HEK293 (cell line): ENCODE measurements at regions not wholly inside any gene's neighbourhood (a gene's known extent, or its start where the extent isn't known, plus 50 kb on each side); places are given as distances from the start of the nearest gene placed in this dataset.

Experiments
- CTCF ChIA-PET: fragments of 350-600 bp; formaldehyde crosslinking; extraction: SDS; loops from one replicate; lab custom pipeline; 2021; ENCODE audit warnings: antibody characterized with exemption; lab: Yijun Ruan, JAX
- POLR2A ChIA-PET: fragments of 300-600 bp; formaldehyde crosslinking; extraction: SDS; loops from one replicate; lab custom pipeline; 2020; ENCODE audit warnings: antibody characterized with exemption, inconsistent platforms; lab: Yijun Ruan, JAX
- H3K27ac ChIP-seq: fragments of 200-500 bp; sonication (Bioruptor generic); 2 replicates; pipeline ENCODE4 v1.5.1; 2014; ENCODE audit warnings: low read depth, low read length, control low read depth, inconsistent platforms; ENCODE audit errors: extremely low read depth
- H3K36me3 ChIP-seq, 2 experiments: fragments of 200-500 bp in 1 of 2; sonication (Bioruptor generic) in 1 of 2; 1 replicate in 1 of 2; 2 replicates in 1 of 2; pipeline ENCODE4 v1.5.1; 2014 to 2017; ENCODE audit warnings: inconsistent platforms in 2 of 2, low read length in 2 of 2; ENCODE audit not compliant: control insufficient read depth in 2 of 2, insufficient read depth in 1 of 2
- H3K4me1 ChIP-seq: fragments of 200-500 bp; sonication (Bioruptor generic); 2 replicates; pipeline ENCODE4 v1.5.1; 2014; ENCODE audit warnings: mild to moderate bottlenecking, low read length, inconsistent platforms; ENCODE audit not compliant: control insufficient read depth, insufficient read depth
- H3K4me3 ChIP-seq: 2 replicates; pipeline ENCODE4 v1.5.1; 2011; ENCODE audit warnings: low read depth, mild to moderate bottlenecking, control low read depth, low read length, moderate library complexity
- H3K9me3 ChIP-seq: fragments of 200-500 bp; sonication (Bioruptor generic); 2 replicates; pipeline ENCODE4 v1.5.1; 2014; ENCODE audit warnings: low read depth, low read length, inconsistent platforms; ENCODE audit not compliant: control insufficient read depth, insufficient read depth
- FEZF1 ChIP-seq: fragments of 450-650 bp; formaldehyde crosslinking; IDR thresholded peaks from 2 replicates; pipeline ENCODE4 v1.5.1; 2016; ENCODE audit warnings: missing biosample characterization, missing genetic modification characterization
- KLF10 ChIP-seq: fragments of 450-650 bp; IDR thresholded peaks from 2 replicates; pipeline ENCODE4 v1.5.1; 2018; ENCODE audit warnings: missing biosample characterization, mild to moderate bottlenecking, missing genetic modification characterization
- OVOL3 ChIP-seq: fragments of 450-650 bp; formaldehyde crosslinking; IDR thresholded peaks from 2 replicates; pipeline ENCODE4 v1.5.1; 2016; ENCODE audit warnings: missing biosample characterization, missing genetic modification characterization
- PRDM1 ChIP-seq: fragments of 450-650 bp; formaldehyde crosslinking; IDR thresholded peaks from 2 replicates; pipeline ENCODE4; 2016; ENCODE audit warnings: missing biosample characterization, missing genetic modification characterization
- SETDB1 ChIP-seq: IDR thresholded peaks from one replicate; pipeline ENCODE4 v1.6.1; 2017; ENCODE audit warnings: mild to moderate bottlenecking, low read length, moderate library complexity, mixed read lengths; ENCODE audit not compliant: insufficient read length
- SP3 ChIP-seq: fragments of 450-650 bp; formaldehyde crosslinking; IDR thresholded peaks from 2 replicates; pipeline ENCODE4 v1.5.1; 2016; ENCODE audit warnings: missing biosample characterization, missing genetic modification characterization
- SP7 ChIP-seq: fragments of 450-650 bp; formaldehyde crosslinking; IDR thresholded peaks from 2 replicates; pipeline ENCODE4 v1.5.1; 2016; ENCODE audit warnings: missing biosample characterization, missing genetic modification characterization
- TRIM28 ChIP-seq: IDR thresholded peaks from 2 replicates; pipeline ENCODE4 v1.6.1; 2011; ENCODE audit warnings: low read length, control low read depth, borderline replicate concordance
- YY1 ChIP-seq: fragments of 450-650 bp; formaldehyde crosslinking; IDR thresholded peaks from 2 replicates; pipeline ENCODE4 v1.5.1; 2018; ENCODE audit warnings: missing biosample characterization, missing genetic modification characterization
- ZBTB17 ChIP-seq: fragments of 450-650 bp; formaldehyde crosslinking; IDR thresholded peaks from 2 replicates; pipeline ENCODE4 v1.5.1; 2016; ENCODE audit warnings: missing biosample characterization, missing genetic modification characterization
- ZBTB7A ChIP-seq: fragments of 450-650 bp; formaldehyde crosslinking; IDR thresholded peaks from 2 replicates; pipeline ENCODE4 v1.5.1; 2016; ENCODE audit warnings: low read depth, missing biosample characterization, missing genetic modification characterization
- ZFP37 ChIP-seq: fragments of 450-650 bp; formaldehyde crosslinking; IDR thresholded peaks from 2 replicates; pipeline ENCODE4 v1.5.1; 2016; ENCODE audit warnings: missing biosample characterization, missing genetic modification characterization
- ZFP41 ChIP-seq: fragments of 450-650 bp; formaldehyde crosslinking; IDR thresholded peaks from 2 replicates; pipeline ENCODE4 v1.5.1; 2016; ENCODE audit warnings: missing biosample characterization, missing genetic modification characterization, borderline replicate concordance
- ZNF112 ChIP-seq: fragments of 450-650 bp; formaldehyde crosslinking; IDR thresholded peaks from 2 replicates; pipeline ENCODE4 v1.5.0; 2017; ENCODE audit warnings: missing biosample characterization, missing genetic modification characterization
- ZNF366 ChIP-seq: fragments of 450-650 bp; formaldehyde crosslinking; conservative IDR thresholded peaks from 2 replicates; pipeline ENCODE4 v1.5.1; 2016; ENCODE audit warnings: missing biosample characterization, missing genetic modification characterization
- ZNF433 ChIP-seq: fragments of 450-650 bp; formaldehyde crosslinking; IDR thresholded peaks from 2 replicates; pipeline ENCODE4 v1.5.1; 2016; ENCODE audit warnings: missing biosample characterization, missing genetic modification characterization, low read depth
- ZNF473 ChIP-seq: fragments of 450-650 bp; formaldehyde crosslinking; IDR thresholded peaks from 2 replicates; pipeline ENCODE4 v1.5.1; 2017; ENCODE audit warnings: missing biosample characterization, missing genetic modification characterization
- ZNF510 ChIP-seq: fragments of 450-650 bp; formaldehyde crosslinking; IDR thresholded peaks from 2 replicates; pipeline ENCODE4 v1.5.1; 2018; ENCODE audit warnings: mild to moderate bottlenecking, missing genetic modification characterization, missing biosample characterization; ENCODE audit not compliant: insufficient replicate concordance
- ZNF776 ChIP-seq: fragments of 450-650 bp; formaldehyde crosslinking; IDR thresholded peaks from 2 replicates; pipeline ENCODE4 v1.5.0; 2017; ENCODE audit warnings: missing biosample characterization, missing genetic modification characterization, borderline replicate concordance
- ZSCAN16 ChIP-seq: fragments of 450-650 bp; formaldehyde crosslinking; IDR thresholded peaks from 2 replicates; pipeline ENCODE4 v1.5.1; 2016; ENCODE audit warnings: missing biosample characterization, missing genetic modification characterization
- ZSCAN23 ChIP-seq: fragments of 450-650 bp; formaldehyde crosslinking; IDR thresholded peaks from 2 replicates; pipeline ENCODE4 v1.5.1; 2016; ENCODE audit warnings: missing biosample characterization, missing genetic modification characterization
- TF ChIP-seq, protein P1 (sequence below): fragments of 450-650 bp; formaldehyde crosslinking; IDR thresholded peaks from 2 replicates; pipeline ENCODE4 v1.5.1; 2016; ENCODE audit warnings: missing biosample characterization, missing genetic modification characterization
- TF ChIP-seq, protein P2 (sequence below): fragments of 450-650 bp; formaldehyde crosslinking; IDR thresholded peaks from 2 replicates; pipeline ENCODE4 v1.5.1; 2016; ENCODE audit warnings: missing biosample characterization, missing genetic modification characterization
- TF ChIP-seq, protein P3 (sequence below): fragments of 450-650 bp; formaldehyde crosslinking; IDR thresholded peaks from 2 replicates; pipeline ENCODE4 v1.5.1; 2016; ENCODE audit warnings: missing biosample characterization, missing genetic modification characterization
- TF ChIP-seq, protein P4 (sequence below): fragments of 450-650 bp; formaldehyde crosslinking; IDR thresholded peaks from 2 replicates; pipeline ENCODE4 v1.5.1; 2016; ENCODE audit warnings: missing biosample characterization, missing genetic modification characterization

DNA sequence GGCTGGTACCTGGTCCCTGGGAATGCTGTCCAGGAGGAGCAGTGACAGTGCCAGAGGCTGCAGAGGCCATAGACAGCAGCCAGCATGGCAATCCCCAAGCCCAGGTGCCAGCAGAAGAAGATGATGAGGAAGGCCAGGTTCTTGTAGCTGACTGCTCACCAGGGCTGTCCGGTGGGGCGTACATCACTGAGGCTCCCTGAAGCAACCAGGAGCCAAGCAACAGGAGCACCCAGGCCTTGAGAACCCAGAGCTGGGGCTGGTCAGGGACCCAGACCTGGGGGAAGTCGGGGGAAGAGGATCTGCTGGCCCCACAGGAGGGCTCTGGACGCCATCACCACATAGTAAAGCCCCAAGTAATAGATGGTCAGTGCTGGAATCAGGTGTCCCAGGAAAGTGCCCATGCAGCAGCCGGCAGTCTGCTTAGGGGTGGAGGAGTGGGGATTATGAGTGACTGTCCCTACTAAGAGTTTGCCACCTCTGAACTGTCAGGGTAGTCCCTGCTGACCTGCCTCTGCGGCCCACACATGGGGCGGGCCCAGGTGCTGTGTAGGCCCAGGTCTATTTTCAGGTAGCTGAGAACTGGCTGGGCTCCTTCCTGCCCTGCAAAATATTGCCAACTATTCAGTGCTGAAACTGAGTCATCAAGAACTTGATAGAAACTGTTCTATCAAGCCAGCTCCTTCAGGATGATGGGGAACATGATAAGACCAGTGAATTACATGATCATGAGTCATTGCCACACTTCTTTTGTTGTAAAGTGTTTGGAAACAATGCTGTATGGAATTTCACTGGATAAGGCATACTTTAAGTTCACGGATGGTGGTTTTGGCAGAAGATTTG is 68.7 kb downstream of the CHRD start (continued):
- TF ChIP-seq, protein P1, sequence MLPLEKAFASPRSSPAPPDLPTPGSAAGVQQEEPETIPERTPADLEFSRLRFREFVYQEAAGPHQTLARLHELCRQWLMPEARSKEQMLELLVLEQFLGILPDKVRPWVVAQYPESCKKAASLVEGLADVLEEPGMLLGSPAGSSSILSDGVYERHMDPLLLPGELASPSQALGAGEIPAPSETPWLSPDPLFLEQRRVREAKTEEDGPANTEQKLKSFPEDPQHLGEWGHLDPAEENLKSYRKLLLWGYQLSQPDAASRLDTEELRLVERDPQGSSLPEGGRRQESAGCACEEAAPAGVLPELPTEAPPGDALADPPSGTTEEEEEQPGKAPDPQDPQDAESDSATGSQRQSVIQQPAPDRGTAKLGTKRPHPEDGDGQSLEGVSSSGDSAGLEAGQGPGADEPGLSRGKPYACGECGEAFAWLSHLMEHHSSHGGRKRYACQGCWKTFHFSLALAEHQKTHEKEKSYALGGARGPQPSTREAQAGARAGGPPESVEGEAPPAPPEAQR (tag by site-specific recombination), result no peak
- TF ChIP-seq ZNF366 (tag by site-specific recombination) (peak; percentile 51), KLF10 (tag by site-specific recombination) (no peak), ZNF510 (tag by site-specific recombination) (no peak), SP7 (tag by site-specific recombination) (0 out of 2 replicates have a peak, but pooled peaks have one; percentile 26), ZBTB17 (tag by site-specific recombination) (no peak), ZFP41 (tag by site-specific recombination) (no peak), ZNF473 (no peak), OVOL3 (tag by site-specific recombination) (no peak), ZNF433 (tag by site-specific recombination) (no peak), ZSCAN16 (tag by site-specific recombination) (no peak), ZBTB7A (no peak), ZNF112 (tag by site-specific recombination) (no peak), PRDM1 (tag by site-specific recombination) (peak; percentile 87), ZFP37 (tag by site-specific recombination) (0 out of 2 replicates have a peak, but pooled peaks have one; percentile 25), SETDB1 (no peak), ZSCAN23 (tag by site-specific recombination) (no peak)
- TF ChIP-seq, protein P2, sequence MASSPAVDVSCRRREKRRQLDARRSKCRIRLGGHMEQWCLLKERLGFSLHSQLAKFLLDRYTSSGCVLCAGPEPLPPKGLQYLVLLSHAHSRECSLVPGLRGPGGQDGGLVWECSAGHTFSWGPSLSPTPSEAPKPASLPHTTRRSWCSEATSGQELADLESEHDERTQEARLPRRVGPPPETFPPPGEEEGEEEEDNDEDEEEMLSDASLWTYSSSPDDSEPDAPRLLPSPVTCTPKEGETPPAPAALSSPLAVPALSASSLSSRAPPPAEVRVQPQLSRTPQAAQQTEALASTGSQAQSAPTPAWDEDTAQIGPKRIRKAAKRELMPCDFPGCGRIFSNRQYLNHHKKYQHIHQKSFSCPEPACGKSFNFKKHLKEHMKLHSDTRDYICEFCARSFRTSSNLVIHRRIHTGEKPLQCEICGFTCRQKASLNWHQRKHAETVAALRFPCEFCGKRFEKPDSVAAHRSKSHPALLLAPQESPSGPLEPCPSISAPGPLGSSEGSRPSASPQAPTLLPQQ (tag by site-specific recombination), result 0 out of 2 replicates have a peak, but pooled peaks have one; percentile 26
- TF ChIP-seq, protein P3, sequence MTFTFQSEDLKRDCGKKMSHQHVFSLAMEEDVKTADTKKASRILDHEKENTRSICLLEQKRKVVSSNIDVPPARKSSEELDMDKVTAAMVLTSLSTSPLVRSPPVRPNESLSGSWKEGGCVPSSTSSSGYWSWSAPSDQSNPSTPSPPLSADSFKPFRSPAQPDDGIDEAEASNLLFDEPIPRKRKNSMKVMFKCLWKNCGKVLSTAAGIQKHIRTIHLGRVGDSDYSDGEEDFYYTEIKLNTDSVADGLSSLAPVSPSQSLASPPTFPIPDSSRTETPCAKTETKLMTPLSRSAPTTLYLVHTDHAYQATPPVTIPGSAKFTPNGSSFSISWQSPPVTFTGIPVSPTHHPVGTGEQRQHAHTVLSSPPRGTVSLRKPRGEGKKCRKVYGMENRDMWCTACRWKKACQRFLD (tag by site-specific recombination), result no peak
- TF ChIP-seq, protein P4, sequence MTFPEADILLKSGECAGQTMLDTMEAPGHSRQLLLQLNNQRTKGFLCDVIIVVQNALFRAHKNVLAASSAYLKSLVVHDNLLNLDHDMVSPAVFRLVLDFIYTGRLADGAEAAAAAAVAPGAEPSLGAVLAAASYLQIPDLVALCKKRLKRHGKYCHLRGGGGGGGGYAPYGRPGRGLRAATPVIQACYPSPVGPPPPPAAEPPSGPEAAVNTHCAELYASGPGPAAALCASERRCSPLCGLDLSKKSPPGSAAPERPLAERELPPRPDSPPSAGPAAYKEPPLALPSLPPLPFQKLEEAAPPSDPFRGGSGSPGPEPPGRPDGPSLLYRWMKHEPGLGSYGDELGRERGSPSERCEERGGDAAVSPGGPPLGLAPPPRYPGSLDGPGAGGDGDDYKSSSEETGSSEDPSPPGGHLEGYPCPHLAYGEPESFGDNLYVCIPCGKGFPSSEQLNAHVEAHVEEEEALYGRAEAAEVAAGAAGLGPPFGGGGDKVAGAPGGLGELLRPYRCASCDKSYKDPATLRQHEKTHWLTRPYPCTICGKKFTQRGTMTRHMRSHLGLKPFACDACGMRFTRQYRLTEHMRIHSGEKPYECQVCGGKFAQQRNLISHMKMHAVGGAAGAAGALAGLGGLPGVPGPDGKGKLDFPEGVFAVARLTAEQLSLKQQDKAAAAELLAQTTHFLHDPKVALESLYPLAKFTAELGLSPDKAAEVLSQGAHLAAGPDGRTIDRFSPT, result no peak

DNA sequence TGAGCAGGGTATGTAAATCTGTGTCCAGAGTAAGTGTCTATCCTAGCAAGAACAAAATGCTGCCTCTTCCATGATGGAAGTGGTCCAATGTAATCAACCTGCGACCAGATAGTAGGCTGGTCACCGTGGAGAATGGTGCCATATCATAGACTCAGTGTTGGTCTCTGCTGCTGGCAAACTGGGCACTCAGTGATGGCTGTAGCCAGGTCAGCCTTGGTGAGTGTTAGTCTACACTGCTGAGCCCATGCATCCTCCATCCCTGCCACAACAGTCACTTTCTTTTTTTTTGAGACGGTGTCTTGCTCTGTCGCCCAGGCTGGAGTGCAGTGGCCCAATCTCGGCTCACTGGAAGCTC is 69.3 kb downstream of the CHRD start:
- no peaks in the 10 kb centered on the region for H3K36me3 ChIP-seq
- H3K27ac ChIP-seq, result no peak overlapping the region
- CTCF ChIA-PET, result interaction anchor here (0.7 kb wide), 1 partner anchor 84 kb away, joined by 6 read pairs; no protein-coding TSS in a partner anchor
- TF ChIP-seq ZNF776 (tag by site-specific recombination) (no peak), TRIM28 (no peak), SP3 (no peak), YY1 (tag by site-specific recombination) (no peak), SP7 (tag by site-specific recombination) (0 out of 2 replicates have a peak, but pooled peaks have one; percentile 6), FEZF1 (tag by site-specific recombination) (no peak)
- TF ChIP-seq, all 188 proteins: peak for 1
- Histone ChIP-seq H3K4me1 (no peaks in the 10 kb centered on the region), H3K9me3 (no peaks in the 10 kb centered on the region), H3K4me3 (no peak overlapping the region)
- POLR2A ChIA-PET, result no interaction called here
